CD4-positive, alpha-beta T cell treated with Interleukin-4 for 1 hour (primary cell): ENCODE measurements at regions not wholly inside any gene's neighbourhood (a gene's known extent, or its start where the extent isn't known, plus 50 kb on each side); places are given as distances from the start of the nearest gene placed in this dataset.

Source experiments
- DNase-seq, 2 donors: peaks; one replicate each; pipeline ENCODE4 v3.0.0-alpha.2; 2020 to 2022

DNA sequence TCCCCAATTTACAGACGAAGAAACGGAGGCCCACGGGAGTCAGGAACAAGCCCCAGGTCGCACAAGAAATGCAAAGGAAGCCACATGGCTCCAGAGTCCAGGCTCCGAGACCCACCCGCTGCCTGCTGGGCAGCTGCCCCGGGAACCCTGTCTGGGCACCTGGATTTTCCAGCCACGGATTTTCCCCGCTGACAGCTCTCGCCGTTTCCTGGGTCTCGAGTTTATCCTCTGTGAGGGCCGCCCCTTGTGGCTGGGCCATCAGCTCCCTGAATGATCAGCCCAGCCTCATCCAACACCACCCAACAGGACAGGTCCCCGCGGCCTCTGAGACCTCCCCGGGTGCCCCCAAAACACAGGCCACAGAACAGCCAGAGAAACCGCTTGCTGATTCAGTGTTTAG, 189.7 kb downstream of the BRD1 start:
- no peak for DNase-seq

DNA sequence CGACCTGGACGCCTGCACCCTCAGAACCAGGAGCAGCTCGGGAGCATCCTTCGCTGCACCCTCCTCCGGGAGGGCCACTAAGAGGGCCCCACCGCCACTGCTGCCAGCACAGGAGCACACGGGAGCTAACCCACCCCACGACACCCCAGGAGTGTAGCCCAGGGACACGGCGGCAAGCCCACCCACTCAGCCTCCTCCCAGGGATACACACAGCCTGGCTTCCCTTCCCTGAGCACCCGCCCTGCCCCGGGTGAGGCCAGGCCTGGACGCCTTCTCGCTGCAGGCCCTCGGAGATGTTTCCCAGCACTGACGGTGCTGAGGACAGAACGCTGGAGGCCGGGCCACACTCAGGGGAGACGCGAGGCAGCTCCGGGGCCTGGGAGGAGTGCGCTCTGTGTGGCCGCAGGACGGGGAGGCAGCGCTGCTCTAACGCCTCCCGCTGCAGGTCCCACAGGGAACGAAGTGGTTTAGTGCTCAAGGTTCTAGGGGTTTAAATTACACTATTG, 190.4 kb downstream of the BRD1 start:
- DNase-seq, result no peak

DNA sequence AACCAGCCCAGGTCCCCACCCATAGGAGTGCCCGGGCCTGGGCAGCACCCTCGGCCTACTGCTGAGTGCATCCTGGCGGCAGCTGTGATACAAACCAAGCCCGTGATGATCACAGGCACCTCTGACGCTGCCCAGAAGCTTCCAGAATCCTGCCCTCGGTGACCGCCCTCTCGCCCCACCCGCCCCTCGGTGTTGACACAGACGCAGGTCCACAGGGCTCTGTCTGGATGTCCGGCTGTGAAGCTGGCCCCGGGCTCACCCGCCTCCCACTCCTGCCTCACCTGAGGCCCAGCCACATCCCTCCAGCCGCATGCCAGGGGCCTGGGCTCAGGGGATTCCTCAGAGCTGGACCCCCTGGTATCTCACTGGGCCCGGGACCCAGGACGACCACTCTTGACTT, 191.0 kb downstream of the BRD1 start:
- no peak for DNase-seq

DNA sequence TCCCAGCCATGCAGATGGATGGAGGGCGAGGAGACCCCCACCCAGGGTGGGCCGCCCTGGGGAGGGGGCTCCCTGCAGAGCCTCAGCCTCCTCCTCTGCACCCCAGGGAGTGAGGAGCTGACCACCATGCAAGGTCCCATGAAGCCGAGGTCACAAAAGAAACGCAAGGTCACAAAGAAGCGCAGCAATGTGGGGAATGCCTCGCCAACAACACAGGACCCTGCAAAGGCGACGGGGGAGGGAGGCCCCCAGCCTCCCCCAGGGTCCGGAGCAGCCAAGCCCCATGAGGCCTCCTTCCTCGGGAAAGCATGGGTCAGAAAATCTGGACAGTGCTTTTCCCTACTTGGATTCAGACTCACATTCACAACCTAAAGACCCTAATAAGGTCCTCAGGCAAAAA, 191.5 kb downstream of the BRD1 start:
- no peak for DNase-seq

DNA sequence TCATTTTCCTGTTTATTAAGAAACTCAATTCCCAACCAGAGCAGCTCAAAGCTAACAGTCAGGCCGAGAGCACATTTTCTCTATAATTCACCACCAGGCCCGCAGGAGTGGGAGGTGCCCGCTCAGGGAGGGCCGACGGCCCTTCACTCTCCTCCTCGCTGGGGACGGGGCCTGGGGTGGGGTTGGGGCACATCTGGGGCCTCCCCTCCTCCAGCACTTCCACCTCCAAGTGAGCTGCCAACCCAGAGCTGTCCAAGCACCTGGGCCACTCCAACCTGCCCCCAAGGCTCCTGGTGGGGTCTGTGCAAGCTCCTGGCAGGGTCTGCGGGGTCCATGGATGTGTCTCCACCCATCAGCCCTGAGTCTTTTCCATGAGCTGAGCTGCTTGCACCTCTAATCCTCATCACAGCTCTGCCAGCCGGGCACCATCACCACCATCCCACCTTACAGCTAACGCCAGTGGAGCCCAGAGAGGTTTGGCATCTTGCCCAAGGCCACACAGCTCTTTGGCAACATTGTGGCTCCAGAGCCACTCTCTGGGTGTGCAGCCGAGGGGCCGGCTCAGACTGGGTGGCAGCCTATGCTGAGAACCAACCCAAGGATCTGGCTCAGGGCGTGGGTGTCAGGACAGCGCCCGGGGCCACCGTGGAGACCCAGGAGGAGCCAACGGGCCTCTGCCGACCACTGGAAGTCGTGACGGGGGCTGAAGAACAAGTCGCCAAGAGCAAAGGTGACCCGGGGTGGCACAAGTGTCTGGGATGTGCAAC, 193.5 kb downstream of the BRD1 start:
- DNase-seq, result no peak

DNA sequence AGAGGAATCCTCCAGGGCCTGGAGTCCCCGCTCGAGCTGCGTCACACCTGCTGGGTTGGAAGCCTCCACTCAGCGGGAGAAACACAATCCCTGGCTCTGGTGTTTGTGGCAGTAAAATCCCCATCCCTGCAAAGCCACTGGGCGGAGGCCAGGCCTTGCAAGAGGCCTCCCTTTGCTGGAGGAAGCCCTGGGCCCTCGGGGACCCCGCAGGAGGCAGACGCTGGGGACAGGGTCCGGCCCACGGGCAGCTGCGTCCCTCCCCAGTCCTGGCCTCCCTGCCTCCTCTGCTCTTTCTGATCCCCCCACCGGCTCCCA, 194.7 kb downstream of the BRD1 start:
- DNase-seq, result no peak

GRCh38 chr22:49632199-49633009, 195.3 kb downstream of the BRD1 start:
- no peak for DNase-seq

- DNase-seq, result no peak
Measured at GRCh38 chr22:49630448-49630946, 197.2 kb downstream of the BRD1 start.

DNA sequence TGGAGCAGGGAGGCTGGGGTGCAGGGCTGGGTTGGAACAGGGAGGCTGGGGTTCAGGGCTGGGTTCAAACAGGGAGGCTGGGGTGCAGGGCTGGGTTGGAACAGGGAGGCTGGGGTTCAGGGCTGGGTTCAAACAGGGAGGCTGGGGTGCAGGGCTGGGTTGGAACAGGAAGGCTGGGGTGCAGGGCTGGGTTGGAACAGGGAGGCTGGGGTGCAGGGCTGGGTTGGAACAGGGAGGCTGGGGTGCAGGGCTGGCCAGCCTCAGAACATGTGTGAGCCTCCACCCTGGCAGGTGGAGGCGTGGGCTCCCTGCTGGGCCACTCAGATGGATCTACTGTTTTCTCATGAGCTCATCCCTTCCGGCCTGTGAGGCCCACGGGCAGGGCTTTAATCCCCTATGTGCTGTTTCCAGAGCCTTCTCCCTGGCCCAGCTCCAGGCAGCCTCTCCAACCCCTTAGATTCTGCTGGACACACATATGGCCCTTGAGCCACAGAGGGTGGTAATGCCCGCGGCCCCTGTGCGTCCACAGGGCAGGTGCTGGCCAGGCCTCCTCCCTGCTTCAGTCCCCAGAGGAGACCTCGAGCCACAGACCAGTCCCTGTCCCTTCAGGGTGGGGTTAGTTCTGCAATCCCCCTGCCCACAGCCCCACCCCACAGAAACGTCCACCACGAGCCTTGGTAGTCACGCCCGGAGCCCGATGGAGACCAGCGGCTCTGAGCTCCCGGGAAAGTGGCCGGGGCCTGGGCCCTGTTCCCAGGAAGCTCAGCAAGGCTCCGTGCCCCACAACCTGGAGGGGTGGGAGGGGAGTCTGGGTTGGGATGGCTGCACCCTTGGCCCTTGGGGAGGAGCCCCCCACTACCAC, 197.9 kb downstream of the BRD1 start:
- no peak for DNase-seq

- no peak for DNase-seq
Measured at GRCh38 chr22:49629261-49629570, 198.5 kb downstream of the BRD1 start.

DNA sequence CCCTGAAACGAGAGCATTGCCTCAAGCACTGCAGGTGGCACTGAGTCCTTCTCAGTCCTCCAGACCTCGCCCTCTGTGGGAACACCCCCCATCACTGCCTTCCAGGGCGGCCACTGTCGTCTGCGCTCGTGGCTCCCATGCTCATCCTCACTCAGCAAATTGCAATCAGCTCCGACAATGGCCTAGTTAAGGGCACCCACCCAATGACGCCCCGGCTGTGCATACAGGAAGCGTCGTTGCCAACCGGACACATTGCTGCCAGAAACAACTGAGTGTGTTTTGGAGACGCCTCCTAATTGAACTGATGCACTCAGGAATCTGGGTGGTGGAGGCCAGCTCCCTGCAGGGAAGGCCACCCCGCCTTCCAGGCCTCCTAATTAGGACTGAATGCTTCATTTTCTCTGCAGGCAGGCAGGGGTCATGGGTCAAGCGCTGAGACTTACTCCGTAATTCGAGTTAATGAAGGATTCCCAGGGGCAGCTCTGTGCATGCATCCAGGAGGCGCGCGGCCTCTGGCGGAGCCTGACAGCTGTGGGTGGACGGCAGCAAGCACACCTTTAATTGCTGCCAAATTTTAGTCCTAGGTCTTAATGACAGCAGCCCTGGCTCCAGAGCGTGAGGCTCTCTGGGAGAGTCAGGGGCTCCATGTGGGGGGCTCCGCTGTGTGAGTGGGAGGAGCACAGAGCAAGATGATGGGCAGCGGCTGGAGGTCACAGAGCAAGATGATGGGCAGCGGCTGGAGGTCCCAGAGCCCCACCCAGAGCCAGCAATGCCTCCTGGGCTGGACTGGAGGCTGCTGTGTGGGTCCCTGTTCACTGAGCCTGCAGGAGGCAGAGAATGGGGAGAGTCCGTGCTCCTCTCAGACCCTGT, 199.0 kb downstream of the BRD1 start:
- DNase-seq, result no peak

DNA sequence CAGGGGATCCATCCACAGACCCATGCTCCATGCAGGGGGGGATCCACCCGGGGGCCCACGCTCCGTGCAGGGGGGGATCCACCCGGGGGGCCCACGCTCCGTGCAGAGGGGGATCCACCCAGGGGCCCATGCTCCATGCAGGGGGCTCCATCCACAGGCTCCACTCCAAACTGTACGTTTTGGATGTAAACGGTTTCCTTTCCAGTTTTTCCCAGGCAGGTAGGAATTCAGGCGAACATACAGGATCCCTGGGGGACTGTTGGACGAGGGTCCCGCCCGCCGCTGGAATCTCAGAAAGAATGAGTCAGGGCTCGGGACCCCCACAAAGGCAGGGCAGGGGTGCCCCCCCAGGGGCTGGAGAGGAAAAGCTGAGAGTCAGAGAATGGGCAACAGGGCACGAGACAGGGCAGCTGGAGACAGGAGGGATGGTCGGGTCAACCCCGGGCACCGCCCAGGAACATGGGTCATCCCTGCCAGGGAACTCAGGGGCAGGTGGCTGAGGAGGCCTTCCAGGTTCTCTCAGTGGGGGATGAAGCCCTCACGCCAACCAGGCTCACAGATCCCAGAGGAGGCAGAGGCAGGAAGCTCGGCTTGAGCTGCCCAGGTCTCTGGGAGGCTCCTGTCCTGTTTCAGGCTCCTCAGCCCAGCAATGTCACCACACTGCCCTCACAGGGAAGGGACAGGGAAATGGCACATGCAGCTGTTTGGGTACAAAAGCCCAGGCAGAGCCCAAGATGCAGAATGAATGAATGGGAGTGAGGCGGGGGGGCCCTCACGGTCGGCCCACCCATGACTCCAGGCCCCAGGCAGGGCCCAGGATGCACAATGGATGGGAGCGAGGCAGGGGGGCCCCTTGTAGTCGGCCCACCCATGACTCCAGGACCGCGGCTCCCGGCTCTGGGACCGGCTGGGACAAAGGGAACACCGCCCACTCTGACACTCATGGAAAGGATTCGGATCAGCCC, 200.2 kb downstream of the BRD1 start:
- no peak for DNase-seq

- no peak for DNase-seq
Measured at GRCh38 chr22:49626361-49627216, 201.1 kb downstream of the BRD1 start.

GRCh38 chr22:49624421-49625177, 203.1 kb downstream of the BRD1 start:
- no peak for DNase-seq

DNA sequence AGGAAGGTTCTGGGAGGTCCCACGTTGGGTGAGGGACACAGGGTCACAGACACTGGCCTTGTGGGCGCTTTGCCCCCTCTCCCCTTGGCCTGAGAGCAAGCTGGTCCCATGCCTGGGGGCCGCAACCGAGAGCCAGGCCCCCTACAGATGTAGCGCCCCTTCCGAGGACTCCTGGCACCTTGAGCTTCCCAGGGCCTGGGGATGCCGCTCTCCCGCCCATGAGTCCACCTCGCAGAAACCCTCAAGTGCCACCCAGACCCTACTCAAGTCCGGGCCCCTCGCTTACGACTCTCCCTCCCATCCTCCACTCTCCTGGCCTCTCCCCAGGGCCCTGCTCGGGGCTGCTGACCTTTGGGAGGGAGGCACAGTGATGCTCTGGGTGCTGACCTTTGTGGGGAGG, 204.0 kb downstream of the BRD1 start:
- no peak for DNase-seq

DNA sequence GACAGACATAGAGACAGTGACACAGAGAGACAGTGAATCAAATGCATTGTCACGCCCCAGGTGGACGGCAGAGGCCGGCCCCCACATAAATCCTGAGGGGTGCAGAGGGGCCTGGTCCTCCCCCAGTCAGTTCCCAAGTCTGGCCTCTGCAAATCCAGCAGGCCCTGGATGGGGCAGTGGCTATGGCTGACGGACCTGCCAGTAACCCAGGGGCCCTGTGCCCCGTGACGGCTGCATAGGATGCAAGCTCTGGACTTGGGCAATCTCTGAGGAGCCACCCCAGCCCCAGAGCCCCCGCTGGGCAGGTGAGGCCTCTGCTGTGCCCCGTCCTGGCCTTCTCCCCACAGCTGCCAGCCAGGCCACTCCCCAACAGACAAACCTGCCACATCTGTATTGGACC, 204.5 kb downstream of the BRD1 start:
- DNase-seq, result no peak

DNA sequence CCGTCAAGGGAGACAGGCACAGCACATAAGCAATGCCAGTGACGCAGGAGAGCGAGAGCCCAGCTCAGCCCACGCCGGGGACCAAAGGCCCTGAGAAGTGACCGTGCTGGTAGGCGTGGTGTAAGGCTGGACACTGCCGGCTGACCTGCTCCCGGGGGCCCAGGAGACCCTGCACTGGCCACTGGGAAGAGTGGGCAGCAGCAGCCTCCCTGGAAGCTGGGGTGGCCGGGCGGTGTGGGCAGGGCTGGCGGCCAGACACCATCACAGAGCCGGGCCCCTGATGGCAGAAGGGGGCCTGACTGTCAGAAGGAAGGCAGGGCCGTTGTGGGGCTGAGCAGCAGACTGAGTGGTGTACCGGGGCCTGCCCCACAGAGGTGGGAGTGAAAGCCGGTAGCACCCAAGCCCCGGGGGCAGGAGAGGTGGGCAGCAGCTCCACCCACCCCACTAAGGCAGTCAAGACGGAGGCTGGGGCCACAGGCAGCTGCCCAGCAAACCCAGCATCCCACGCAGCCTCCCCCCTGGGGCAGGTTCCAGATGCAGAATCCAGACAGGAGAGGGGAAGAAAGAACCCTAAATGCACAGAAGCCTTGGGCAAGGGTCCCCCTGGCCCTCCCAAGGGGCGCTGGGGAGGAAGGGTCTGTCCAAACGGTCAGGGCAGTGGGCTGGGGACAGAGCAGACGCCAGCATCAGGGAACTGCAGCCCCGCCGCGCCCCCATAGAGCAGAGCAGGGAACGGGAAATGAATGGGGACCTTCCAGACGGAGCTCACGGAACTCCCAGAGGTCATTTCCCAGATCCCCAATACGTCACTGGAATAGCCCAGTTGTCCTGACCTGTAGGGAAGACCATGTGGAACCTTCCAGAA, 205.2 kb downstream of the BRD1 start:
- DNase-seq, result no peak

- no peak for DNase-seq
Measured at GRCh38 chr22:49621601-49622210, 206.0 kb downstream of the BRD1 start.
